ENCODE measurements at regions not wholly inside any gene's neighbourhood (a gene's known extent, or its start where the extent isn't known, plus 50 kb on each side); places are given as distances from the start of the nearest gene placed in this dataset.

DNA sequence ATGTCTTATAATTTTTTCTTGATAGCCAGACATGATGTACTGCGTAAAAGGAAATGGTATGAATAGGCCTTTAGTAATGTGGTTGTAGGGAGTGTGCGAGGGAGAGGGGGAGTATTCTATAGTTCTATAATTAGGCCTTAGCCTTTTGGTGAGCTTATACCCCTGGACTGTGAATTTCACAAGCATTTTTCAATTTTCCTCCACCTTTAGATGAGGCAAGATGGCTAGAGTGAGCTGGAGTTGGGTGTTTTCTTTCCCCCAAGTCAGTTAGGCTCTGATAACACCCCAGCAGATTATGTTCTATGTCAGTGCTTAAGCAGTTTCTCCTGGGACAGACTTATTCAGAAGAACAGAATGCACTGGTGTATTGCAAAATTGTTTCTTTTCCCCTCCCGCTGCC, 210.2 kb upstream of the NPY2R start:
- FAIRE-seq: no peak
- DNase-seq (ENCODE audit: insufficient read length, low spot score): no peak
- TF ChIP-seq POLR2A (IDR thresholded peaks at IDR 0.05; ENCODE audit: low read depth, low read length): no peak

DNA sequence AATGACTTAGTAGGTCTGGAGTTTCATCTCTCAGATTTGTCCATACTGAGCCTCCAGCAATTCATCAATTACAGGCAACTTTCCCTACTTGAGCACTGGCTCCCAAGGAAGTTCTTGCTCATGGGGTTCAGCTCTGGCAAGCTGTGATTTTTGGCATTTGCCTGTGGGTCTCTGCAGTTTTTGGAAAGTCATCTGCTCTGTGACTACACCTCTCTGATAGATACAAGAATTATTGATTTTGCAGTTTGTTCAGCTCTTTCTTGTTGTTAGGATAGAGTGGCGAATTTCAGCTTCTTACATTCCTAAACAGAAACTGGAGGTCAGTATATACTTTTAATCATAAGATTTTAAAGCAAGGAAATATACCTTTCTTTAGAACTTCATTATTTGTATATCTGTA, 209.7 kb upstream of the NPY2R start:
- DNase-seq (ENCODE audit: insufficient read length, low spot score): no peak
- TF ChIP-seq POLR2A (IDR thresholded peaks at IDR 0.05; ENCODE audit: low read depth, low read length): no peak
- FAIRE-seq: no peak

DNA sequence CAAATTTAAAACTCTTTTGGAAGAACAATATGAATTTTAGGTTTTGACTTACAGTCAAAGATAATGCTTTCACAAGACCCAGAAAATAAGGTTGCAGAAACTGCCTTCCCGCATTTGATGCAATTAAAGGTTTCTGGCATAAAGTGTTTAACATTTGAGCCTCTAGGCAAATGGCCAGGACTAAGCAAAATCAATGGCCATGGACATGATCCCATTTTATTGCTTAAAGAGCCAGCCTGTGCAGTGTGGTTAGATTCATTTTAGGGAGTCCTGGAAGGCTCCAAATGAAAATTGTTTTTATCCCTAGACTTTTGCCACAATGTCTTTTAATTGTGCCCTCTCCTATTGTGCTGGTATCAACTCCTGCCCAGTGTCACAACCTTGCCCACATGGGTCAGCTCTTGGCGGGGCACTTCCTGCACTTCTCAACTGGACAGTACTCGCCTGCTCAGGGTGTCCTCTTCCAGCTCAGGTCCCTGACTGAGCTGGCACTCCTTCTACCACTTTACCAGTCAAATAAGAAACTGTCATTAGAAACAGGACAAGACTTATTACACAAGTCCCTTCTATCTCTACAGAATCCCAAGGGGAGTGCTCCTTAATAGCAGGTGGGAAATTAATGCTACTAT, 208.4 kb upstream of the NPY2R start:
- no peak for FAIRE-seq
- TF ChIP-seq POLR2A (IDR thresholded peaks at IDR 0.05; ENCODE audit: low read depth, low read length): no peak
- no peak for DNase-seq (ENCODE audit: insufficient read length, low spot score)

DNA sequence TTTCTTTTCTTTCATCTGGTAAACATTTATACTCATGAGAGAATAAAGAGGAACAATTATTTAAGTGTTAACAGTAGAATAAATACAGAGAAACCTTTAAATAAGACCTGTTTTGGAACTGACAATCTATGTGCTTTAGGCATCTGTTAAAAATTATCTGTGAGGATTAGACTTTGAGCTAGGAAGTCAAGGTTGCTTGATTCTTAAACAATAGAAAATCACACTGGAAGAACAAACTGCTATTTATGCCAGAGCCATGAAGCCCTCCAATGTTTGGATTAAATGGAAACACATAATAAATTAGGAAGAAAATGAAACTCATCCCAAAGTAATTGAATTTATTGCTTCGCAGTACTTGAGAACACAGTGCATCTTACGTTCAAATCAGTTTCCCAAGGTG, 207.2 kb upstream of the NPY2R start:
- FAIRE-seq: no peak
- DNase-seq (ENCODE audit: insufficient read length, low spot score): no peak
- no peak for TF ChIP-seq POLR2A (IDR thresholded peaks at IDR 0.05; ENCODE audit: low read depth, low read length)

DNA sequence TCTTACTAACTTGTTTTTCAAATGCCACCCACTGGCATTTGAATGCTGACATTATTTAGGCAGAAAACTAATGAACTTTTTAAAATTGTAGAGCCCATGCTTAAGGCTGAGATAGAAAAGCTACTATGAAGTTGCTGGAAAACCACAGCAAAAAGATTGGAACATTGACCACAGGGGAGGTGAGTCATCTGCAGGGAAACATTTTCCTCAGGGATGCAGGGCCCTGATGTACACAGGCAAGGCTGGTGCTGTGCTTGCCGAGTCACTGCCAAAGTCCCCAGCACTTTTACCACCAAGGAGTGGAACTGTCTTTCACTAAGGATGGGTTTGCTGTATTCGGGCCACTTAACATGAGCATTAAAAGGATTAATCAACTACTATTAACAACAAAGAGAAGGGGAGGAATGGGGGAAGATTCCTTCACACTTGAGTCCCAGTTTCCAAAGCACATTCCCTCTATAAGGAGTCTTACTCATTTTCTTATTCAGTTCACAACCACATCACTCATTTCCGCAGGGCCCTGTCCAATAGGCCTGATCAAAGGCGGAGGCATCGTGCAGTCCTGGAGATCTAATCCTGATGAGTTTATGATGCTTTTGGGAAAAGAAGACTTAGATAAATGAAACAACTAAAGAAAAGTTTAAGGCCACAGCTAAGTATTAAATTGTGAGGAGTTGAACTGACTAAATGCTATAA, 202.9 kb upstream of the NPY2R start:
- peak; percentile 16 for DNase-seq (ENCODE audit: insufficient read length, low spot score)
- TF ChIP-seq POLR2A (IDR thresholded peaks at IDR 0.05; ENCODE audit: low read depth, low read length): no peak
- no peak for FAIRE-seq

DNA sequence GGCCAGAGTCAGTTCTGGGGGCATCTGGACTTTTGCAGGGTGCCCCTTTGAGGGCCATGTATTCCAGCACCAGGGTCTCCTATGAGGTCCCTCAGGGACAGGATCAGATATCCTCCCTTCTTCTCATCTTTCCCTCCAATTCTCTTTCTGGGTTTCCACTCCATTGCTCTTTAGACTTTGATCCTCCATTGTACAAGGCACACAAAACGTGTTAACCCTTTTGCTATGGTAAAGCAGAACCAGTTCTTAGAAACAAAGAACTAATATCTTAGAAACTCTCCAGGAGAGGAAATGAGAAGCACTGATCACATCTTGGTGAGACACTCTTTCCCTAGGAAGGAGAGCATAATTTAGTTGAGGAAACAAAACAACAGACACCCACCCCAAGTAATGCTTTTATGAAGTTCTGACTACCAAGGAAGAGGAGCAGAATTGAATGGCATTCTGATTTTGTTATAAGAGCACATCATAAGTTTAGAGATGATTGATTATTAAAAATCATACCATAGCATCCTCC, 200.7 kb upstream of the NPY2R start:
- DNase-seq (ENCODE audit: insufficient read length, low spot score): no peak
- no peak for FAIRE-seq
- TF ChIP-seq POLR2A (IDR thresholded peaks at IDR 0.05; ENCODE audit: low read depth, low read length): no peak

DNA sequence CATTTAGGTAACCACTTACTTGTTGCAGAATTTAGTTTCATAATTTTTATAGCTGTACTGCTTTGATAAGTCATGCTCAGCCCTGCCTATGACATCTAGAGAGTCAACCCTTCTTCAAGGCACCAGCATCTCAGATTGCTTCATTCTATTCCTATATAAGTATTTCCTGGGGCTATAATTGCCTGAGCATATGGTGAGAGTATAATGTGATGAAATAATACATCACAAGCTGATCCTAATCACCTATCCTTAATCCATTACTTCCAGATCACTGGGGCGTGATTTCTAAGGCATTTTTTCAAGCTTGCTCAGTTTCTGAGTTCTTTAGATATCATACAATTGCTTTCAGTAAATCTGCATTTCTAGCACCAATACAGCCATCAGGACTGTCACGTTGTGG, 200.0 kb upstream of the NPY2R start:
- no peak for FAIRE-seq
- TF ChIP-seq POLR2A (IDR thresholded peaks at IDR 0.05; ENCODE audit: low read depth, low read length): no peak
- DNase-seq (ENCODE audit: insufficient read length, low spot score): no peak

DNA sequence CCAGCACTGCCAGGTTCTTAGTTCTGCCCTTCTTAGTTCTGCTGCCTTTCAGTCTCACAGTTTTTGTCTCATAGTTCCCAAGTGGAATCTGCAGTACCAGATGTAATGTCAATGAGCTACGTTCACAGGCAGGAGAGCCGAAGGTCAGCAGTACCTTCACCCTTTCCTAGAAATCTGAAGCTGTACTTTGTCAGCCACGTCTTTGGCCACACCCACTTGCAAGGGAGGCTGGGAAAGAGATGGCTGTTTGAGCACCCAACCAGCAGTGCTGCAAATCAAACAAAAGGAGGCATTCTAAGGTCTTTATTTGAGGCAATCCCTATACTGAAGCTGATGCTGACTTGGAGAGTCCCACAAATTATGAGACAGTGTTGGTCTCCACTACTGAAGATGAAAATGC, 199.1 kb upstream of the NPY2R start:
- FAIRE-seq (no peak), DNase-seq (ENCODE audit: insufficient read length, low spot score) (no peak)
- TF ChIP-seq POLR2A (IDR thresholded peaks at IDR 0.05; ENCODE audit: low read depth, low read length): no peak

DNA sequence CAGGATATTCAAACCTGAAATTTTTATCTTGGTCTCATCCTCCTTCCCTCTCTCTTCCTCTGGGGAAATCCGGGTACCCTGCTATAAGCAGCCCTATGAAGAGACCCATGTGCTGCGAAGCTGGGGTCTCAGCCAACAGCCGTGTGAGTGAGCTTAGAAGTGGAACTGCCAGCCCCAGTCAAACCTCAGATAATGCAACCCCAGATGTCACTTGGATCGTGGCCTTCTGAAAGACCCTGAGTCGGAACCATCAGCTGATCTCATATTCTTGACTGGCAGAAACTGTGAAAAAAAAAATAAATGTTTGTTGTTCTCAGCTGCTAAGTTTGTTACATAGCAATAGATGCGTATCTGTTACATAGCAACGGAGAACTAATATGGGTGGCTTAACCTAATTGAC, 198.1 kb upstream of the NPY2R start:
- TF ChIP-seq POLR2A (IDR thresholded peaks at IDR 0.05; ENCODE audit: low read depth, low read length): no peak
- no peak for DNase-seq (ENCODE audit: insufficient read length, low spot score)
- no peak for FAIRE-seq

DNA sequence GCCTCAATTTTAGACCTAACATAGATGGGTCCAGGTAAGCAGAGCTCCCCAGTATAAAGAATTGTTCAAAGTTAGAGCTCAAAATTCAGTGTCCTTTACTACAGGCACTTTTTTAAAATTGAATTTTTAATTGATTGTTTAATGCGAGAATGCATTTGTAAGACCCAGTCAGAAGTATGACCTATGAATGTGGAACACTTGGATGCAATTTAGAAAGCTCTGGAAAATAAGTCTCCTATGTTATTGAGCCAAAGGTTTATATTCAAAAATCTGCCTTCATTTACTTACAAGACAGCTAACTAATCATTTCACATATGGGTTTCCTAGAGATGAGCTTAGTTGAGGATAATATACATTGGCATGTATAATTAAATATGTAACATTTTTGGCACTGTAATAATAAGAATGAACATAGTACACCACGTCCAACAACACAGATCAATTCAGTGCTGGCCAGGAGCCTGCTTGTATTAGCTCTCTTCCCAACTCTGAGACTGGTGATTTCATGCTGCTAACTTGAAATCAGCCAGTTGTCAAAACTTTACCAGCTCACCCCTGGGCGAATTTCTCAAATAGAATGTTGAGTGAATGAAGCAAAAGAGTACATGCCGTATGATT, 197.2 kb upstream of the NPY2R start:
- TF ChIP-seq POLR2A (IDR thresholded peaks at IDR 0.05; ENCODE audit: low read depth, low read length): no peak
- FAIRE-seq: no peak
- DNase-seq (ENCODE audit: insufficient read length, low spot score): no peak

DNA sequence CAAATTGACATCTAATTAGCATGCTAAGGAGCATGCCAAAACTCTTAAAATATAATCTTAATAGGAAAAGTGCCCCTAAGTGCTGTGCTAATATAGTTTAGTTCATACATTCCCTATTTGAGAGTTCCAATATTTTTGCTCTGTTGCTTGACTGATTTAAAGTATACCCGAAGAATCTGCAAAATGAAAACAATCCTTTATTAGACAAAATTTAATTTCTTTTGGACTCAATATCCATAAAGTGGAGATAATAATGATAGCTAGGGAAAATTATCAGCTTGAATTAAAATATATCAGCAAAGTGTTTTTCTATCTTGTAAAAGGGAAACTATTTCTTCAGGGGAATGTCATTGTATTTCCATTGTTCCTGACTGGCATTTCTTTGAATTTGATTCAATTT, 196.0 kb upstream of the NPY2R start:
- FAIRE-seq (no peak), DNase-seq (ENCODE audit: insufficient read length, low spot score) (no peak)
- TF ChIP-seq POLR2A (IDR thresholded peaks at IDR 0.05; ENCODE audit: low read depth, low read length): no peak

DNA sequence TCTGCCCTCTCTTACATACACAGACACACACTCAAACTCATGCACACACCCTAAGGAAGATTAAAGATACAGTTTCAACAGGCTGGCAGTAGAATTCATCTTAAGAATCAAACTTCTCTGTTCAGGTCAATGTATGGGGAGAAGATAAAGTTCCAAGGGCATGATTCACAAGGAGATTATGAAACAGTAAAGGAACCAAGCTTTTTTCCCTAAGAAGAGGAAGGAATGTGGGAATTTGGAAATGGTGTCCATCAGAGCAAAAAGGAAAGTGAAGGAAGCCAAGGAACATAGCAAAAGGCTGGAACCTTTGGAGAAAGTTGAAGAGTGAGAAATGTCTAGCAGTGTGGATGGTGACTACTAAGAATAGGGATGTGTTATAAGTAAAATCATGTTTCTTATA, 191.0 kb upstream of the NPY2R start:
- no peak for FAIRE-seq
- DNase-seq (ENCODE audit: insufficient read length, low spot score): no peak
- no peak for TF ChIP-seq POLR2A (IDR thresholded peaks at IDR 0.05; ENCODE audit: low read depth, low read length)

DNA sequence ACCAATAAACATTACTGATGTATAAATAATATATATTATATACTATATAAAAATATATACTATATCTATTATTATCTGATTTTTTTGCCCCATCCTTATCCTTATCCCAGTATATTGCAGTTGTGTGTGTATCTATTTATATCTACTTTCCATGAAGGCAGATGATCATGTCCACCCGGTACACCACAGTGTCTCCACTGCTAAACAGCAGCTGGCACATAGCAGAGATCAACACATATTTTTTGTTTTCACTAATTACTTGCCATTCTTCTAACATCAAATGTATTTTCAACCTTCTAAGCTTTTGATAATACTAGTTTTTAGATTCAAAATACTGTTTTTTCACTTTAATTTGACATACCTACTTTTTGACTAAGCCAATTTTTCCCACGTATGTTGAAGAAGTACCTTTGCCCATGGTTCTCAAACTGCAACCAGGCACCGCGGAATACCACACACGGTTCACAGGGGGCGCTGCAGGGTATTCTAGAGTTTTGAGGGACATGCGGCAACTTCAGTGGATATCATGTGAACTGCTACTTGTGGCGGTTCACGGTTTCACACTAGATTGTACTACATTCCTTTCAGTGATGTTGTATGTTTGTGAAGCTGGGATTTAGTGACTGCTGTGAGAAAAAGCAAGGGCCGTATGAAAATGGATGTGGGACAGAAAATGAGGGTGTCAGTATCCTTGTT, 182.5 kb upstream of the NPY2R start:
- no peak for TF ChIP-seq POLR2A (IDR thresholded peaks at IDR 0.05; ENCODE audit: low read depth, low read length)
- FAIRE-seq: no peak
- DNase-seq (ENCODE audit: insufficient read length, low spot score): no peak

DNA sequence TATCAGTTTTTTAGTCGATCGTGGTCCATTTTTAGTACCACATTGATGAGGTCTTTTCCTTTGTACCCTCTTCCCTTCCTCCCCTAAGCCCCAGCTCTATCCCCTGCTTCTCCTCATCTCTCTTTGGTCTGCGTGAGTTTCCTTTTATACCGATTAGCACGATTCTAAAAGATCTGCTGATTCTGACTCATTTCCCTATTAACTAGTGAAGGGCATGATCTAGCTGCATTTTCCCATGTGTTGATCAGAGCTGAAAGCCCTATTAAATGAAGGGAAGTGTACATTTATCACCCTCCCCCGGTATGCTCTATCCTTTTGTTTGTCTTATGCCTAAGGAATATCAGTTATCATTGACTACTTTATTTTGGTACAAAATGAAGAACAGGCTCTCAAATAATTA, 181.7 kb upstream of the NPY2R start:
- no peak for TF ChIP-seq POLR2A (IDR thresholded peaks at IDR 0.05; ENCODE audit: low read depth, low read length)
- FAIRE-seq (no peak), DNase-seq (ENCODE audit: insufficient read length, low spot score) (no peak)

Measured in H54 (cell line).